Astrocyte (in vitro differentiated cells and primary cell): ENCODE measurements at regions not wholly inside any gene's neighbourhood (a gene's known extent, or its start where the extent isn't known, plus 50 kb on each side); places are given as distances from the start of the nearest gene placed in this dataset.

Source experiments
- DNase-seq: peaks from one replicate; pipeline ENCODE4 v3.0.0-alpha.2; 2010; ENCODE audit warnings: low read depth
- FAIRE-seq: peaks from 2 replicates; lab custom pipeline; 2011; peaks lifted over from hg19 to GRCh38; lab: Jason Lieb, UNC
- H2AFZ ChIP-seq: 2 replicates; pipeline ENCODE4 v1.6.0; 2012; ENCODE audit warnings: low read depth, low read length, inconsistent platforms
- H3K27ac ChIP-seq: 2 replicates; pipeline ENCODE4 v1.5.1; 2011; ENCODE audit warnings: low read depth, low read length, inconsistent platforms
- H3K27me3 ChIP-seq: 2 replicates; pipeline ENCODE4 v1.6.0; 2011; ENCODE audit warnings: low read length, inconsistent platforms; ENCODE audit not compliant: insufficient read depth
- H3K36me3 ChIP-seq: 2 replicates; pipeline ENCODE4 v1.5.1; 2011; ENCODE audit warnings: low read length, inconsistent platforms; ENCODE audit not compliant: insufficient read depth
- H3K4me1 ChIP-seq: 2 replicates; pipeline ENCODE4 v1.5.1; 2011; ENCODE audit warnings: low read length, inconsistent platforms; ENCODE audit not compliant: insufficient read depth
- H3K4me2 ChIP-seq: 2 replicates; pipeline ENCODE4 v1.6.0; 2012; ENCODE audit warnings: low read length, inconsistent platforms
- H3K4me3 ChIP-seq: 2 replicates; pipeline ENCODE4 v1.5.1; 2011; ENCODE audit warnings: low read depth, mild to moderate bottlenecking, low read length, inconsistent platforms; ENCODE audit not compliant: insufficient read depth
- H3K79me2 ChIP-seq: 2 replicates; pipeline ENCODE4 v1.6.0; 2012; ENCODE audit warnings: mild to moderate bottlenecking, low read length, inconsistent platforms; ENCODE audit not compliant: insufficient read depth
- H3K9ac ChIP-seq: 2 replicates; pipeline ENCODE4 v1.6.0; 2012; ENCODE audit warnings: mild to moderate bottlenecking, low read length, inconsistent platforms
- H3K9me3 ChIP-seq: 2 replicates; pipeline ENCODE4 v1.5.1; 2012; ENCODE audit warnings: low read depth, mild to moderate bottlenecking, low read length, inconsistent platforms; ENCODE audit not compliant: insufficient read depth
- H4K20me1 ChIP-seq: 2 replicates; pipeline ENCODE4 v1.6.0; 2012; ENCODE audit warnings: low read length, inconsistent platforms; ENCODE audit not compliant: insufficient read depth
- H3K27ac Mint-ChIP-seq: one replicate; pipeline ENCODE4 v1.8.0; 2021; ENCODE audit warnings: mild to moderate bottlenecking, mixed read lengths; ENCODE audit not compliant: unreplicated experiment
- H3K27me3 Mint-ChIP-seq: one replicate; pipeline ENCODE4 v1.8.0; 2021; ENCODE audit warnings: low read depth, mixed read lengths; ENCODE audit not compliant: unreplicated experiment
- H3K36me3 Mint-ChIP-seq: one replicate; pipeline ENCODE4 v1.8.0; 2021; ENCODE audit warnings: low read depth, mixed read lengths; ENCODE audit not compliant: unreplicated experiment
- H3K4me1 Mint-ChIP-seq: one replicate; pipeline ENCODE4 v1.8.0; 2021; ENCODE audit warnings: low read depth, mixed read lengths; ENCODE audit not compliant: unreplicated experiment
- H3K4me3 Mint-ChIP-seq: one replicate; pipeline ENCODE4 v1.8.0; 2021; ENCODE audit warnings: mild to moderate bottlenecking, moderate library complexity, mixed read lengths; ENCODE audit not compliant: unreplicated experiment
- H3K9me3 Mint-ChIP-seq: one replicate; pipeline ENCODE4 v1.8.0; 2021; ENCODE audit warnings: mild to moderate bottlenecking, mixed read lengths; ENCODE audit not compliant: unreplicated experiment
- CTCF ChIP-seq: IDR thresholded peaks from 2 replicates; pipeline ENCODE4 v1.5.1; 2011; ENCODE audit warnings: low read depth, mild to moderate bottlenecking, inconsistent platforms, low read length, moderate library complexity; ENCODE audit not compliant: insufficient read depth
- EZH2 ChIP-seq: IDR thresholded peaks from 2 replicates; pipeline ENCODE4 v1.6.1; 2012; ENCODE audit warnings: mild to moderate bottlenecking, low read length, inconsistent platforms; ENCODE audit not compliant: insufficient read depth

- Mint-ChIP-seq H3K27me3 (no peaks in the 10 kb centered on the region), H3K4me1 (peaks cover 1% of the 10 kb centered on the region), H3K27ac (no peak overlapping the region), H3K36me3 (no peaks in the 10 kb centered on the region), H3K4me3 (no peak overlapping the region), H3K9me3 (peaks cover 2% of the 10 kb centered on the region)
- Histone ChIP-seq H2AFZ (no peak overlapping the region), H3K79me2 (no peaks in the 10 kb centered on the region), H3K27me3 (no peaks in the 10 kb centered on the region), H4K20me1 (no peaks in the 10 kb centered on the region), H3K4me3 (no peak overlapping the region), H3K4me2 (no peak overlapping the region), H3K4me1 (no peaks in the 10 kb centered on the region), H3K36me3 (no peaks in the 10 kb centered on the region), H3K9me3 (no peaks in the 10 kb centered on the region), H3K9ac (no peak overlapping the region), H3K27ac (no peak overlapping the region)
- FAIRE-seq (no peak), DNase-seq (no peak)
- TF ChIP-seq CTCF (no peak), EZH2 (no peak)
These were observed 557.9 kb upstream of the ID4 start for GRCh38 chr6:19279273-19279684.

GRCh38 chr6:19287928-19288327, 549.2 kb upstream of the ID4 start:
- Mint-ChIP-seq H3K4me3 (no peak overlapping the region), H3K27ac (no peak overlapping the region), H3K36me3 (no peaks in the 10 kb centered on the region), H3K9me3 (no peaks in the 10 kb centered on the region), H3K27me3 (no peaks in the 10 kb centered on the region), H3K4me1 (no peaks in the 10 kb centered on the region)
- DNase-seq (no peak), FAIRE-seq (no peak)
- TF ChIP-seq EZH2 (no peak), CTCF (no peak)
- H3K9ac ChIP-seq = no peak overlapping the region
- H3K27ac ChIP-seq = no peak overlapping the region
- no peak overlapping the region for H2AFZ ChIP-seq
- no peaks in the 10 kb centered on the region for H3K79me2 ChIP-seq
- H3K9me3 ChIP-seq = no peaks in the 10 kb centered on the region
- no peaks in the 10 kb centered on the region for H3K36me3 ChIP-seq
- H4K20me1 ChIP-seq = no peaks in the 10 kb centered on the region
- no peaks in the 10 kb centered on the region for H3K4me1 ChIP-seq
- H3K4me3 ChIP-seq = no peak overlapping the region
- no peak overlapping the region for H3K4me2 ChIP-seq
- no peaks in the 10 kb centered on the region for H3K27me3 ChIP-seq

GRCh38 chr6:19289457-19289856, 547.7 kb upstream of the ID4 start:
- H3K4me1 Mint-ChIP-seq = no peaks in the 10 kb centered on the region
- no peaks in the 10 kb centered on the region for H3K36me3 Mint-ChIP-seq
- H3K27ac Mint-ChIP-seq = no peak overlapping the region
- Histone ChIP-seq H3K4me3 (no peak overlapping the region), H3K9ac (no peak overlapping the region), H4K20me1 (no peaks in the 10 kb centered on the region), H3K36me3 (no peaks in the 10 kb centered on the region), H3K9me3 (no peaks in the 10 kb centered on the region), H3K27ac (no peak overlapping the region), H3K4me1 (no peaks in the 10 kb centered on the region), H3K4me2 (no peak overlapping the region), H3K79me2 (no peaks in the 10 kb centered on the region), H2AFZ (no peak overlapping the region), H3K27me3 (no peaks in the 10 kb centered on the region)
- H3K27me3 Mint-ChIP-seq = no peaks in the 10 kb centered on the region
- no peak for TF ChIP-seq EZH2
- TF ChIP-seq CTCF = no peak
- no peaks in the 10 kb centered on the region for H3K9me3 Mint-ChIP-seq
- H3K4me3 Mint-ChIP-seq = no peak overlapping the region
- DNase-seq (no peak), FAIRE-seq (no peak)
